KOPT-K1 (cell line): ENCODE measurements at regions not wholly inside any gene's neighbourhood (a gene's known extent, or its start where the extent isn't known, plus 50 kb on each side); places are given as distances from the start of the nearest gene placed in this dataset.
"Not testable (repeated sequence)": the region's sequence is repeated elsewhere in the genome, so short reads cannot be mapped to it uniquely, and the experiment has no call there.

Source experiments
- H3K27ac ChIP-seq: fragments of 200-600 bp; sonication (generic); 2 replicates; pipeline ENCODE4 v1.5.1; 2016; ENCODE audit warnings: antibody characterized with exemption, mild to moderate bottlenecking, low read depth, low read length; ENCODE audit not compliant: poor library complexity, severe bottlenecking
- H3K36me3 ChIP-seq: fragments of 200-600 bp; sonication (generic); 2 replicates; pipeline ENCODE4 v1.5.1; 2017; ENCODE audit warnings: antibody characterized with exemption, mild to moderate bottlenecking, low read length, moderate library complexity; ENCODE audit not compliant: insufficient read depth
- H3K9me3 ChIP-seq: fragments of 200-600 bp; sonication (generic); 2 replicates; pipeline ENCODE4 v1.5.1; 2017; ENCODE audit warnings: antibody characterized with exemption, low read length, mild to moderate bottlenecking; ENCODE audit not compliant: insufficient read depth, poor library complexity, severe bottlenecking

DNA sequence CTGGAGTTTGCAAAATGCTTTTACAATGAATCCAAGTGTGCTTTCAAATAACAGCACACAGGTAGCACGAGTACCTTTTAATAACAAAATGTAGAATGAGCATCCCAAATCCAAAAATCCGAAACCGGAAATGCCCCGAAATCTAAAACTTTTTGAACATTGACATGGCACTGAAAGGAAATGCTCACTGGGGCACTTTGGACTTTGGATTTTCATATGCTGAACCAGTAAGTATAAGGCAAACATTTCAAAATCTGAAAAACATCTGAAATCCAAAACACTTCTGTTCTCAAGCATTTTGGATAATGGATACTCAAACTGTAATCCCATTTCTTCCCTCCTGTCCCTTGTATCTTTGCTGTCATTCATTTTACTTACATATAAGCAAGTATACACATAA lies 50.1 kb downstream of the GCNT4 start:
- no peak overlapping the region for H3K27ac ChIP-seq
- peaks cover 25% of the 10 kb centered on the region for H3K9me3 ChIP-seq
- H3K36me3 ChIP-seq: no peaks in the 10 kb centered on the region

DNA sequence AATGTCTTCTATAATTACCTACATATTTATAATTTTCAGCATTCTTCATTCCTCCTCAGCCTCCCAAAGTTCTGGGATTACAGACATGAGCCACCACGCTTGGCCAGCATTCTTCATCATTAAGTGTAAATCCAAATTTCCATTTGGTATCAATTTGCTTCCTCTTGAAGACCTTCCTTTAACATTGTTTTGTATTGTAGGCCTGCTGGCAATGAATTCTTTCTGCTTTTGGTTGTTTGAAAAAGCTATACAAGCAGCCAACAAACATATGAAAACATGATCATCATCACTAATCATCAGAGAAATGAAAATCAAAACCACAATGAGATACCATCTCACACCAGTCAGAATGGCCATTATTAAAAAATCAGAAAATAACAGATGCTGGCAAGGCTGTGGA lies 56.4 kb downstream of the GCNT4 start:
- Histone ChIP-seq H3K27ac (no peak overlapping the region), H3K36me3 (no peaks in the 10 kb centered on the region), H3K9me3 (no peaks in the 10 kb centered on the region)

DNA sequence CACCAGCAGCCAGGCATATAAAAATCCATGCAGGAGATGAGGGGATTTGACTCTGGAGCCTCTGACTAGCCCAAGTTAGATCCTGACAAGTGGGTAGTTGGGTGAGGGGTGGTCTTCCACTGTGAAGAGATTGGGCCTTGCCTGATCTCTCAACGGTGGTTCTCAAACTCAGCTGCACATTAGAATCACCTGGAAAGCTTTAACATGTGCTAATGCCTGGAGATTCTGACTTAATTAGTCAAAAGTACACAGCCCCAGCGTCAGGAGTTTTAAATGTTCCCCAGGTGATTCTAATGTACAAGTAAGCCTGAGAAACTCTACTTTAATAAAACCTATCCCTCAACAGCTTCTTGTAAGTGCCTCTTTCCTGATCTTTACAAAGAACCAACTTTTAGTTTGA lies 57.5 kb downstream of the GCNT4 start:
- H3K9me3 ChIP-seq: no peaks in the 10 kb centered on the region
- no peaks in the 10 kb centered on the region for H3K36me3 ChIP-seq
- H3K27ac ChIP-seq: no peak overlapping the region

DNA sequence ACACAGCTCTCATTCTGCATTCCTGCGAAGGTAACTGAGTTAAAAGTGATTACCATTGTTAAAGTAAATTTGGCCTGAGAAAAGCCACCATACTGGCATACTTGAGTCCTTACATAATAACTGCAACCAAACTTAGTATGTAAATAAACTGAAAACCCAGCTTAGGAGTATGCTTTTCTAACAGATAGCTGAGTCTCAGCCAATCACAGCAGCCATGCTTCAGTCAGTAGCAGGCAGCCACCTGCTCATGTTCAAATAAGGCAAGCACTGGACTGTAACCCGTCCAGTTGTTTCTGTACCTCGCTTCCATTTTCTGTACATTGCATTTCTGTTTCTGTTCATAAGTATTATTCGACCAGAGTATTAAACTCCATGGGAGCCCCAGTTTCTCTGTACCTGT lies 58.6 kb downstream of the GCNT4 start:
- Histone ChIP-seq H3K27ac (no peak overlapping the region), H3K9me3 (no peaks in the 10 kb centered on the region), H3K36me3 (no peaks in the 10 kb centered on the region)

DNA sequence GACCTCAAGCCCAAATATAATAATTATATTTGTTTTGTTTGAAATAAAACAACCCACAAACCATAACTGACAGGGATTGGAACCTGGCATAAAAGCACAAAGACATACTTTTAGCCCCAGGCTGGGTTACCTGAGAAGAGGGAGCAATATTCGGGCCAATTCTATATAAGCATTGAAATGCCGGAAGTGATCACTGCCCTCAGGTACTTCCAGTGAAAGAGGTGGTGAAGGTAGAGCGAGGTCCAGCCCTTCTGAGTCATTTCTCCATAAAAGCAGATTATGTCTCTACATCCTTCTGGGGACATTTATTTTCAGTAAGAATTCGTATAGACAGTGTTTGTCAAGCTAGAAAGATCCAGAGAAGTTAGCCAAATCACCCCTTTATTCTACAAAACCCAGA lies 59.6 kb downstream of the GCNT4 start:
- Histone ChIP-seq H3K36me3 (no peaks in the 10 kb centered on the region), H3K27ac (no peak overlapping the region), H3K9me3 (no peaks in the 10 kb centered on the region)

DNA sequence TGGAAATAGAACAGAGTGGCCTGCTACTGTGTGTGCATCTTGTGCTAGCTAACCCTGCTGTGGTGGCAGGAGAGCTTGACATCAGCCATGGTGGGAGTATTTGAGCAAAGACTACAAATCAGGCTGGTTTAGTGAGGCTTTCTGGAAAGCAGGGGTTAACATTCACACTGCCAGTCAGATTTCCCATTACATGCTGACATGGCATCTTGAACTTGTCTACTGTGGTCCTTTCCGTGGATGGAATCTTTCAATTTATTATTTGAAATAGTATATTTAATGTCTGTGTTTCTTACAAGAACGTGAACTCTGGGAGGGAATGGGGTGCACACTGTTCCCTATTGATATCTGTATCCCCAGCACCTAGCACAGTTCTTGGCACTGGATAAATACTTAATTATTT lies 60.8 kb downstream of the GCNT4 start:
- no peaks in the 10 kb centered on the region for H3K9me3 ChIP-seq
- no peaks in the 10 kb centered on the region for H3K36me3 ChIP-seq
- H3K27ac ChIP-seq: no peak overlapping the region

DNA sequence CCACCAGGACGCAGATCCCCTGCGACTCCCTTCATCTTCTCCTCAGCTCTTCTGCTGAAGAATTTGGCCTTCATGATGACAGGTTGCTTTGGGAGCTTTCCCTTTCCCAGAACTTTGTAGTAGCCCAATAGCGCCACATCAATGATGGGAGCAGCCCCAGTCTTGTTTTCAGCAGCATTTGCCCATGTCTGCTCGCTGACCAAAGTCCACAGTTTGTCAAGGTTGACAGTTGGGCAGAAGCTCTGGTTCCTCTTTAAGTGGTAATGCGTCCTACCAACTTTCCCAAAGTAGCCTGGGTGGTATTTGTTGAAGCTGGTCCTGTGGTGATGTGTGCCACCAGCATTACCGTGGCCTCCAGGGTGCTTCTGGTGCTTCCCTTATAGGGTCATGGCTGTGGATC lies 62.2 kb downstream of the GCNT4 start:
- H3K27ac ChIP-seq: no peak overlapping the region
- no peaks in the 10 kb centered on the region for H3K36me3 ChIP-seq
- no peaks in the 10 kb centered on the region for H3K9me3 ChIP-seq

DNA sequence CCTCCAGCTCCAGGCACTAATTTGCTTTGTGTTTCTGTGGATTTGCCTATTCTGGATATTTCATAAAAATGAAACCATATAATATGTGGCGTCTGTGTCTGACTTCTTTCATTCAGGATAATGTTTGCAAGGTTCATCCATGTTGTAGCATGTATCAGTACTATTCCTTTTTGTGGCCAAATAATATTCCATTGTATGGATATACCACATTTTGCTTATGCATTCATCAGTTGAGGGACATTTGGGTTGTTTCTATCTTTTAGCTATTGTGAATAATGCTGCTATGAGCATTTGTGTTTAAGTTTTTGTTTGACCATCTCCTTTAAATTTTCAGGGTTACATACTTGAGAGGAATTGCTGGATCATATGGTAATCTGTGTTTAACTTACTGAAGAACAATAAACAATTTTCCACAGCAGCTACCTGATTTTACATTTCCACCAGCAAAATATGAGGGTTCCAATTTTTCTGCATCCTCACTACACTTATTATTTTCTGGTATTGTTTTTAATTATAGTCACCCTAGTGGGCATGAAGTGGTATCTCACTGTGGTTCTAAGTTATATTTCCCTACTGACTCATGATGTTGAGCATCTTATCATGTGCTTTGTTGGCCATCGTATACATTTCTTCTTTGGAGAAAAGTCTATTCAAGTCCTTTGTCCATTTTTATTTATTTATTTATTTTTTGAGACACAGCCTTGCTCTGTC lies 63.9 kb downstream of the GCNT4 start:
- Histone ChIP-seq H3K36me3 (no peaks in the 10 kb centered on the region), H3K27ac (no peak overlapping the region), H3K9me3 (no peaks in the 10 kb centered on the region)

DNA sequence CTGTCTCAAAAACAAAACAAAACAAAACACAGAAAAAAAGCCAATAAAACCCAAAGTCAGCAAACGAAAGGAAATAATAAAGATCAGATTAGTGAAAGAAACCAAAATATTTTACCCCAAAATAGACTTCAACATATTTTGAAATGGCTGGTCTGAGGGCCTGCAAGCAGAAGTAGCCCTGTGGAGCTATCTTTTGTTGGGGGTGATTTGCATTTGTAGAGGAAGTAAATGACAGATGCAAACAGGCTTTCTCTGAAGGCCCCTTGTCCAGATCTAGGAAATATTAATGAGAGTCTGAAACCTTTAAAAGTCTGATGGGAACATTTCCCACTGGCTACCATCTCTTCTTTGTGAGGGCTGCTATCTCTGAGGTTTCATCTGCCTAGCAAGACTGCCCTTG lies 74.0 kb downstream of the GCNT4 start:
- Histone ChIP-seq H3K36me3 (no peaks in the 10 kb centered on the region), H3K27ac (no peak overlapping the region), H3K9me3 (no peaks in the 10 kb centered on the region)

DNA sequence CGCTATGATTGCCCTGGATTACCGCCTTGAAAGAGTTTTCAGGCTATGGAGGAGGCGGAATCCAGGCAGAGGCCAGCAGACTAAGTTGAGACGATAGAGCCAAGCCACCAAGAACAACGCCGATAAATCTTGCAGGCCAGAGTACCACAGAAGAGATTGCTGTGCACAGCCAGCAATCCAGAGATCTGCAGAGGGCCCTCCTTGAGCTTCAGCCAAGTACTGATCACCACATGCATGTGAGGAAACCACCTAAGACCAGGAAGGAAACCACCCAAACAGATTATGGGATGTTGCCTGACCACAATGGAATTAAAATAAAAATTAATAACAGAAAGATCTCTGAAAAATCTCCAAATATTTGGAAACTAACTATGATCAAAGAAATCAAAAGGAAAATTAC lies 74.9 kb downstream of the GCNT4 start:
- Histone ChIP-seq H3K9me3 (no peaks in the 10 kb centered on the region), H3K36me3 (no peaks in the 10 kb centered on the region), H3K27ac (no peak overlapping the region)

DNA sequence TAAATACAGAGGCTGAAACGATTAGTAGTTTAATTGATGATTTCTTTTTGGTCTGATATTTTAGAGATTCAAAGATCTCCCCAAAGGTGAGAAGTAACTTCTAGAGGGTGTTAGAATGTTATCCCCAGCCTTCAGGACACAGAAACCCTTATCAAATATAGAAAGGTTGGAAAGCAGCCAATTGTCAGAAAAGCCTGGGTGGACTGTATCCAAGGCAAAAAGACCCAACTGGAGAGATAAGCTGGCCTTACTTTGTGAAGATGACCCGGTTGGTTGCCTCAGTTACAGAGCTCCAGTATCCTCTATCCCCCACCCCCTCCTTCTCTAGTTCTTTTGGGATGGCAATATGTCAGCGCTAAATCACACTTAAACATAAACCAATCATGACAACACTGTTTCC lies 75.7 kb downstream of the GCNT4 start:
- Histone ChIP-seq H3K36me3 (no peaks in the 10 kb centered on the region), H3K9me3 (no peaks in the 10 kb centered on the region), H3K27ac (no peak overlapping the region)

DNA sequence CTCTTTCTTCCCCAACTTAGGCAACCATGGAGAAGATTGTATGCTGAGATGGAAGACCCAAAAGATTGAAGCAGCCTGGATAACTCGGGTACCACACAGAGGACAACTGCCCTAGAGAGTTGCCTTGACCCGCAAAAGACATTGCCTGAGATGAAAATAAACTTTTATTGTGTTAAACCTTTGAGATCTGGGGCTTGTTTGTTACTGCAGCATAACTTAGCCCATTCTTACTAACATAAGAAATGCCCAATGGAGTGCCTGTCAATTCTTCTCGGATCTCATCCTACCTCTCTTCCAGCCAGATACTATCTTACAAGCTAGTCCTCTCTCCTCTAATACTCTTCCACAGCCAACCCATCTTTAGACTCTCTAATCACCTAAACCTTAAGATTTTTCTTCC lies 76.8 kb downstream of the GCNT4 start:
- Histone ChIP-seq H3K27ac (no peak overlapping the region), H3K36me3 (no peaks in the 10 kb centered on the region), H3K9me3 (no peaks in the 10 kb centered on the region)

DNA sequence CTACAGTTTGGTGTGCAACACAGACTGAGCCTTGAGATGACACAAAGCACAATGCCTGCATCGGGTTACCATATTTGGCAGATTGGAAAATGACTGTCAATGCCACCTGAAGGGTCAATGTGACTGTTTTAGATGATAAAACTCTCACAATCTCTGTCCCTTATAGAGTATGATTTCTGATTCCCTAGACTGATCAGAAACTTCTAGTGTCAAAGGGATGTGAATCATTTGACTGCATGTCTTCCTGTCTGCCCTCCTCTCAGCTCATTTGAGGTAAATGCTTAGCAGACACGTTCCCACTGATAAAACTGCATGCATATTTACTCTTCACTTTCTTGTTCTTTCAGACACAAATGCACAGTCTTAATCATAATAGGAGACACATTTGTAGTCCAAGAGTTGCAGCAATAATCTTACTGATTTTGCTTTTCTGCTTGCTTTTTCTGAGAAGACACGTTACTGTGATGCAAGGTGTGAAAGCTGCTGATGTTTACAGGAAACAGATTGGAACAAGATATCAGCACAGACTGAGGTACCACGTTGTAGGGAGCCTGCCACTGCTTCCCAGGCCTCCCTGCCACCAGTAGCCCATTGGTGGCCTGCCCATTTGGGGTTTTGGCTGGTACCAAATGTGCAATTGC lies 77.8 kb downstream of the GCNT4 start:
- H3K27ac ChIP-seq: no peak overlapping the region

DNA sequence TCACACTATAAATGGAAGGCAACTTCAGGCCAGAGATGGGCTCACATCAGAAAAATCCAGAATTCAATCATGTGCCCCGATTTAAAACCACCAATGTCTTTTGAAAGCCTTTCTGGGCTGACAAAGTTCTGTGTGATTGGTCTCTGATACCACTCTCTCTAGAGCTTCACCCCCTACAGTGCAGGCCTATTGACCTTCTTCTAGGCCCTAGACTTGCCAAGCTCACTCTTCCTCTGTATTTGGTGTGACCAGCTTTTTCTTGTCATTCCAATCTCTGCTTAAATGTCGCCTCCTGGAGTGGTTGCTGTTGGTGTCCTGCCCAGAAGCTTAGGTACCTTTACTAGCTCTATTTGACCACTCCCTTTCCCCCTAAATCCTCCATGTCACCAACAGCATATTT lies 78.7 kb downstream of the GCNT4 start:
- Histone ChIP-seq H3K27ac (no peak overlapping the region), H3K9me3 (no peaks in the 10 kb centered on the region), H3K36me3 (no peaks in the 10 kb centered on the region)

More for the DNA sequence above, 77.8 kb downstream of the GCNT4 start:
- Histone ChIP-seq H3K36me3 (no peaks in the 10 kb centered on the region), H3K9me3 (no peaks in the 10 kb centered on the region)

DNA sequence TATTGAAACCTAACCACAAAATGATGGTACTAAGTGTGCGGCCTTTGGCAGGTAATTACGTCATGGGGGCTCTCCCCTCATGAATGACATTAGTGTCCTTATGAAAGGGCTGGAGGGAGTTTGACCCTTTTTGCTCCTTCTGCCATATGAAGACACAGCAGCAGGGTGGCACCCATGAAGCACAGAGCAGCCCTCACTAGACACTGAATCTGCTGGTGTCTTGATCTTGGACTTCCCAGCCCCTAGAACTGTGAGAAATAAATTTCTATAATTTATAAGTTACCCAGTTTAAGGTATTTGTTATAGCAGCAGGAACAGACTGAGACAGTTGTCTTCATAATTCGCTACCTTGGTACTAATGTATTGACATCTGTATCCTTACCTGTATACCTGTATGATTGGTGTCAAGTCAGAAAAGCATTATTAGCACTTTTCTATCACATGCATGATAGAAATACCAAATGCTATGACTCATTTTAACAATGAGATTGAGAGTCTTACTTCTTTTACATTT lies 80.4 kb downstream of the GCNT4 start:
- no peaks in the 10 kb centered on the region for H3K9me3 ChIP-seq
- no peaks in the 10 kb centered on the region for H3K36me3 ChIP-seq
- H3K27ac ChIP-seq: no peak overlapping the region

DNA sequence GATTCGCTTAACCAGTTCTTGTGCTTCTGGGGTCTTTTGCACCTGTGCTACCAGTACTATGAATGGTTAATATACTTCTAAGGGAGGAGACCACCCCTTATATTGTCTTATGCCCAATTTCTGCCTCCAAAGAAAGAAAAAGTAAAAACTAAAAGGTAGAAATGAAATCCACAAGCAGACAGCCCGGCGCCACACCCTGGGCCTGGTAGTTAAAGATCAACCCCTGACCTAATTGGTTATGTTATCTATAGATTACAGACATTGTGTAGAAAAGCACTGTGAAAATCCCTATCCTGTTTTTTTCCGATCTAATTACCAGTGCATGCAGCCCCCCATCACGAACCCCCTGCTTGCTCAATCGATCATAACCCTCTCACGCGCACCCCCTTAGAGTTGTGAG lies 81.5 kb downstream of the GCNT4 start:
- H3K36me3 ChIP-seq, H3K9me3 ChIP-seq, H3K27ac ChIP-seq: not testable (repeated sequence)
